Transverse colon (tissue), 4 donors: ENCODE measurements at regions not wholly inside any gene's neighbourhood (a gene's known extent, or its start where the extent isn't known, plus 50 kb on each side); places are given as distances from the start of the nearest gene placed in this dataset.

Experiments
- DNase-seq: peaks from one replicate; pipeline ENCODE4 v3.0.0-alpha.2; 2019
- H3K27ac ChIP-seq, 4 donors: fragments of 200-600 bp; sonication (generic); 2 replicates each; pipeline ENCODE4 v1.5.1; 2016 to 2018; ENCODE audit warnings: inconsistent platforms in 4 of 4
- H3K27me3 ChIP-seq: fragments of 200-600 bp; sonication (generic); 2 replicates; pipeline ENCODE4 v1.5.1; 2017; ENCODE audit warnings: inconsistent platforms
- H3K36me3 ChIP-seq, 4 donors: fragments of 200-600 bp; sonication (generic); 2 replicates each; pipeline ENCODE4 v1.5.1; 2017 to 2019; ENCODE audit warnings: inconsistent platforms in 4 of 4
- H3K4me1 ChIP-seq, 4 donors: fragments of 200-600 bp; sonication (generic); 2 replicates each; pipeline ENCODE4 v1.5.1; 2017 to 2020; ENCODE audit warnings: inconsistent platforms in 4 of 4
- H3K4me3 ChIP-seq, 4 donors: fragments of 200-600 bp; sonication (generic); 1 replicate in 1 of 4; 2 replicates in 3 of 4; pipeline versions ENCODE4 v1.5.1 to v1.6.1; 2017 to 2019; ENCODE audit warnings: inconsistent platforms in 4 of 4
- H3K9me3 ChIP-seq, 2 donors: fragments of 200-600 bp; sonication (generic); 2 replicates each; pipeline ENCODE4 v1.5.1; 2017 to 2019; ENCODE audit warnings: inconsistent platforms in 2 of 2
- EP300 ChIP-seq: sonication (generic); formaldehyde crosslinking; IDR thresholded peaks from one replicate; pipeline ENCODE4 v1.6.1; 2017; ENCODE audit warnings: antibody characterized with exemption, low read depth
- POLR2A ChIP-seq: fragments of 450-650 bp; IDR thresholded peaks from one replicate; pipeline ENCODE4 v1.6.1; 2016; ENCODE audit warnings: antibody characterized with exemption, mild to moderate bottlenecking, moderate library complexity
- POLR2AphosphoS5 ChIP-seq, 3 donors: sonication (generic); formaldehyde crosslinking; IDR thresholded peaks; one replicate each; pipeline ENCODE4 v1.6.1; 2016; ENCODE audit warnings: antibody characterized with exemption in 3 of 3
- WGBS, 2 donors: methylation state at CpG; one replicate each; pipeline ENCODE4 v1.1.5; 2018; ENCODE audit warnings: low coverage in 1 of 2; 5-methylcytosine and 5-hydroxymethylcytosine counted together
- in situ Hi-C, 4 donors: fragments of 200-750 bp; cut with MboI; loops; one replicate each; pipeline versions ENCODE4 v1.15.0 to v1.15.1; 2017; ENCODE audit warnings: low sequenced_read_pairs in 3 of 4, low pct_ligation_motif_present in 1 of 4, low pct_unique_long_range_greater_than_20kb in 1 of 4
- intact Hi-C: fragments of 100-400 bp; cut with DNase I; formaldehyde crosslinking; loops from one replicate; pipeline ENCODE4 v1.15.1; 2023; ENCODE audit warnings: low total_unique reads
- TF ChIP-seq, protein P1 (sequence below), 5 experiments: fragments of 200-600 bp in 3 of 5; fragments of 450-650 bp in 2 of 5; sonication (generic) in 3 of 5; IDR thresholded peaks; 1 replicate in 2 of 5; 2 replicates in 3 of 5; pipeline ENCODE4 v1.5.1; 2016 to 2017; ENCODE audit warnings: antibody characterized with exemption in 5 of 5, inconsistent platforms in 3 of 5, mild to moderate bottlenecking in 2 of 5, moderate library complexity in 1 of 5

DNA sequence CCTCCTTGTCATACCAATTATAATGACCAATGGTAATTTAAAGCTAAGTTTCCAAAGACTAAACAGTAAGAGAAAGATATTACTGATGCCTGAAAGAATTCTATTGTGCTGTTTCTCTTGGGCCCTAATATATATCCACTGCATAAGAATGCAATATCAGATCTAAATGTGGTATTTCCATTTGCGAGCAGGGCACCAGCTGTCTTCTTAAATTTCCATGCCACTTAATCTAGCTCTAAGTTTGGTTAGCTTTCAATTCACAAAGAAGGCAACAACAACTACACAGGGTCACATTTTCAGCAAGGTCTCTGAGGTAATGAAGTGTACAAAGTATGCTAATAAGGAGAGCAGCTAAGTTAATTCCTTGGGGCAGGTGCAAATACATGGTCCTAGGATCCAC, 315.7 kb downstream of the GPR37 start:
- TF ChIP-seq, protein P1, sequence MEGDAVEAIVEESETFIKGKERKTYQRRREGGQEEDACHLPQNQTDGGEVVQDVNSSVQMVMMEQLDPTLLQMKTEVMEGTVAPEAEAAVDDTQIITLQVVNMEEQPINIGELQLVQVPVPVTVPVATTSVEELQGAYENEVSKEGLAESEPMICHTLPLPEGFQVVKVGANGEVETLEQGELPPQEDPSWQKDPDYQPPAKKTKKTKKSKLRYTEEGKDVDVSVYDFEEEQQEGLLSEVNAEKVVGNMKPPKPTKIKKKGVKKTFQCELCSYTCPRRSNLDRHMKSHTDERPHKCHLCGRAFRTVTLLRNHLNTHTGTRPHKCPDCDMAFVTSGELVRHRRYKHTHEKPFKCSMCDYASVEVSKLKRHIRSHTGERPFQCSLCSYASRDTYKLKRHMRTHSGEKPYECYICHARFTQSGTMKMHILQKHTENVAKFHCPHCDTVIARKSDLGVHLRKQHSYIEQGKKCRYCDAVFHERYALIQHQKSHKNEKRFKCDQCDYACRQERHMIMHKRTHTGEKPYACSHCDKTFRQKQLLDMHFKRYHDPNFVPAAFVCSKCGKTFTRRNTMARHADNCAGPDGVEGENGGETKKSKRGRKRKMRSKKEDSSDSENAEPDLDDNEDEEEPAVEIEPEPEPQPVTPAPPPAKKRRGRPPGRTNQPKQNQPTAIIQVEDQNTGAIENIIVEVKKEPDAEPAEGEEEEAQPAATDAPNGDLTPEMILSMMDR (IDR thresholded peaks at IDR 0.05): no peak
- TF ChIP-seq POLR2AphosphoS5 (IDR thresholded peaks at IDR 0.05): no peak
- TF ChIP-seq POLR2A: no peak
- no peak for TF ChIP-seq EP300
- no peaks in the 10 kb centered on the region for H3K27me3 ChIP-seq
- DNase-seq: no peak
- no peak overlapping the region for H3K27ac ChIP-seq
- H3K4me3 ChIP-seq: no peak overlapping the region
- 83 to 86% methylated on average over 1 of the region's 1 CpG for WGBS, 2 donors
- no peaks in the 10 kb centered on the region for H3K36me3 ChIP-seq
- intact Hi-C loops (loop anchor here (5.0 kb wide), 1 partner anchor 403 kb away; no protein-coding TSS in a partner anchor), in situ Hi-C loops (no loop called here)
- no peaks in the 10 kb centered on the region for H3K9me3 ChIP-seq
- H3K4me1 ChIP-seq: no peaks in the 10 kb centered on the region

GRCh38 chr7:124444696-124445480, 320.7 kb downstream of the GPR37 start:
- Histone ChIP-seq H3K27ac (no peak overlapping the region), H3K36me3 (no peaks in the 10 kb centered on the region), H3K4me1 (no peaks in the 10 kb centered on the region), H3K27me3 (no peaks in the 10 kb centered on the region), H3K9me3 (no peaks in the 10 kb centered on the region), H3K4me3 (no peak overlapping the region)
- WGBS, 2 donors: 37 to 42% methylated on average over 2 of the region's 2 CpGs
- intact Hi-C loops (no loop called here), in situ Hi-C loops (no loop called here)
- DNase-seq: no peak
- TF ChIP-seq, protein P1 (IDR thresholded peaks at IDR 0.05): no peak
- TF ChIP-seq EP300 (no peak), POLR2AphosphoS5 (IDR thresholded peaks at IDR 0.05) (no peak), POLR2A (no peak)

GRCh38 chr7:124443762-124444161, 321.8 kb downstream of the GPR37 start:
- TF ChIP-seq POLR2A (no peak), POLR2AphosphoS5 (IDR thresholded peaks at IDR 0.05) (no peak), EP300 (no peak)
- TF ChIP-seq, protein P1 (IDR thresholded peaks at IDR 0.05): no peak
- no peaks in the 10 kb centered on the region for H3K27me3 ChIP-seq
- H3K36me3 ChIP-seq: no peaks in the 10 kb centered on the region
- DNase-seq: no peak
- in situ Hi-C loops (no loop called here), intact Hi-C loops (no loop called here)
- H3K27ac ChIP-seq: no peak overlapping the region
- H3K9me3 ChIP-seq: no peaks in the 10 kb centered on the region
- H3K4me1 ChIP-seq: no peaks in the 10 kb centered on the region
- H3K4me3 ChIP-seq: no peak overlapping the region

DNA sequence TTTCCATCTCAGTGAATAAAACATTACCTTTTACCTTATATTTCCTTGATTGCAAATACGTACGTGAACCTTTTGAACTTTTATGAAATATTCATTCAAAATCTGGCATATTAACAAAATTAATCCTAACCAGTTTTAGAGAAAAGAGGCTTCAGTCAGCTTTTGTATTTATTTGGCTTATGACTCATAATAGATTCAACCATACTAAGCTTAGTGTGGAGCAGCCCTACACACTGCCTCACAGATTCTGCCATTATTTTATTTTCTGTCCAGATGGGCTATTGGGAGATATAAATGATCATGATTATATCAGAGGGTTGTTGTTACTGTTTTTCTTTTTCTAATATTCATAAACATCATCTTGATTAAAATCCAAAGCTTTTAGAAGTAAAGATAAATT, 325.5 kb downstream of the GPR37 start:
- intact Hi-C loops: no loop called here
- in situ Hi-C loops: no loop called here
- Histone ChIP-seq H3K27ac (no peak overlapping the region), H3K4me3 (no peak overlapping the region), H3K4me1 (no peaks in the 10 kb centered on the region), H3K27me3 (no peaks in the 10 kb centered on the region), H3K9me3 (no peaks in the 10 kb centered on the region), H3K36me3 (no peaks in the 10 kb centered on the region)
- 70 to 80% methylated on average over 2 of the region's 2 CpGs for WGBS, 2 donors
- no peak for TF ChIP-seq POLR2A
- TF ChIP-seq, protein P1 (IDR thresholded peaks at IDR 0.05): no peak
- no peak for TF ChIP-seq EP300
- no peak for TF ChIP-seq POLR2AphosphoS5 (IDR thresholded peaks at IDR 0.05)
- no peak for DNase-seq
